WERI-Rb-1 (cell line): ENCODE measurements at regions not wholly inside any gene's neighbourhood (a gene's known extent, or its start where the extent isn't known, plus 50 kb on each side); places are given as distances from the start of the nearest gene placed in this dataset.

Experiments
- DNase-seq: peaks from one replicate; pipeline ENCODE4 v3.0.0-alpha.2; 2020
- H3K27ac ChIP-seq: fragments of 250-450 bp; sonication (Bioruptor Pico); 2 replicates; pipeline ENCODE4 v1.5.1; 2020; ENCODE audit warnings: mild to moderate bottlenecking, moderate library complexity
- H3K27me3 ChIP-seq: fragments of 250-450 bp; sonication (Bioruptor Pico); 2 replicates; pipeline ENCODE4 v1.5.1; 2021; ENCODE audit warnings: mild to moderate bottlenecking, low read depth, moderate library complexity; ENCODE audit not compliant: insufficient read depth, severe bottlenecking
- H3K36me3 ChIP-seq: fragments of 250-450 bp; sonication (Bioruptor Pico); 2 replicates; pipeline ENCODE4 v1.5.1; 2020; ENCODE audit warnings: mild to moderate bottlenecking, moderate library complexity
- H3K4me3 ChIP-seq: 2 replicates; pipeline ENCODE4 v1.5.1; 2011; ENCODE audit warnings: low read depth, mild to moderate bottlenecking, control low read depth, low read length
- H3K9me3 ChIP-seq: fragments of 250-450 bp; sonication (Bioruptor Pico); 2 replicates; pipeline ENCODE4 v1.5.1; 2021; ENCODE audit warnings: mild to moderate bottlenecking, moderate library complexity; ENCODE audit not compliant: severe bottlenecking
- TF ChIP-seq, protein P1 (sequence below): IDR thresholded peaks from 2 replicates; pipeline ENCODE4 v1.5.1; 2011; ENCODE audit warnings: low read depth, mild to moderate bottlenecking, control low read depth, inconsistent platforms, low read length

DNA sequence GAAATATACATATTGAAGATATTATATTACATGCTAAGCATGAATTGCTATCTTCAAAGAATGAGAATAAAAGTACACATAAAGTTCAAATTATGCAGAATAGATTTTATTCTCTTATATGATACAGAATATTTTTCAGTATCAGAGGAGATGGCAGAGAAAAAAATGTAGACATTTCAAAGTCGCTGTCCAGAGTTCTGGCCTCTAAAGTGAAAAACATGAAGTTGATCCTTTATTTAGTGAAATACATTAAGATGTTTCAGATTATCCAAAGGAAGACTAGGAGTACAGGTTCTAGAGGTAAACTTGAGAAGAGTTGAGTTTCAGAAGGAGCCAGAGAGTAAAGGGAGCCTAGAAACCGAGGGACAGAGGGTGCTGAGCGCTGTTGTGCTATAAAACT is 303.6 kb downstream of the UTP18 start:
- H3K27me3 ChIP-seq: peaks cover 25% of the 10 kb centered on the region
- TF ChIP-seq, protein P1, sequence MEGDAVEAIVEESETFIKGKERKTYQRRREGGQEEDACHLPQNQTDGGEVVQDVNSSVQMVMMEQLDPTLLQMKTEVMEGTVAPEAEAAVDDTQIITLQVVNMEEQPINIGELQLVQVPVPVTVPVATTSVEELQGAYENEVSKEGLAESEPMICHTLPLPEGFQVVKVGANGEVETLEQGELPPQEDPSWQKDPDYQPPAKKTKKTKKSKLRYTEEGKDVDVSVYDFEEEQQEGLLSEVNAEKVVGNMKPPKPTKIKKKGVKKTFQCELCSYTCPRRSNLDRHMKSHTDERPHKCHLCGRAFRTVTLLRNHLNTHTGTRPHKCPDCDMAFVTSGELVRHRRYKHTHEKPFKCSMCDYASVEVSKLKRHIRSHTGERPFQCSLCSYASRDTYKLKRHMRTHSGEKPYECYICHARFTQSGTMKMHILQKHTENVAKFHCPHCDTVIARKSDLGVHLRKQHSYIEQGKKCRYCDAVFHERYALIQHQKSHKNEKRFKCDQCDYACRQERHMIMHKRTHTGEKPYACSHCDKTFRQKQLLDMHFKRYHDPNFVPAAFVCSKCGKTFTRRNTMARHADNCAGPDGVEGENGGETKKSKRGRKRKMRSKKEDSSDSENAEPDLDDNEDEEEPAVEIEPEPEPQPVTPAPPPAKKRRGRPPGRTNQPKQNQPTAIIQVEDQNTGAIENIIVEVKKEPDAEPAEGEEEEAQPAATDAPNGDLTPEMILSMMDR: no peak

DNA sequence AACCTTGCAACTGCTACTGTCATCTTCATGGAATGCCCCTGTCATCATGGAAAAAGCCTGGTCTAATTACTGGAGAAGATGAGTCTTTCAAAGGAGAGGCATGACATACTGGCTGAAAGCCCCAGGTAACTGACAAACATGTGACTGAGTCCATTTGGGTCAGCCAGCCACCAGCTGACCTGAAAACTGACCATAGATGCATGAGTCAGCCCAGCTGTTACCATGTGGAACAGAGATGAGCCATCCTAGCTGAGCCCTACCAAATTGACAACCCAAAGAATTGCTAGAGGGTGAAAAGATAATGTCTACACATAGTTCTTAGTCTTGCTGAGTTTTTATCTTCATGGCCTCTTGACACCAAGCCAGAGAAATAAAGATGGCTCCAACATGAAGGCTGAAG is 311.8 kb downstream of the UTP18 start:
- Histone ChIP-seq H3K4me3 (no peak overlapping the region), H3K27me3 (peaks cover 14% of the 10 kb centered on the region), H3K27ac (no peak overlapping the region), H3K36me3 (no peaks in the 10 kb centered on the region), H3K9me3 (peaks cover under 1% of the 10 kb centered on the region)
- TF ChIP-seq, protein P1: no peak
- no peak for DNase-seq

More for the DNA sequence above, 303.6 kb downstream of the UTP18 start:
- no peaks in the 10 kb centered on the region for H3K36me3 ChIP-seq
- H3K9me3 ChIP-seq: no peaks in the 10 kb centered on the region
- no peak for DNase-seq
- H3K27ac ChIP-seq: no peak overlapping the region
- no peak overlapping the region for H3K4me3 ChIP-seq
